ENCODE measurements at regions not wholly inside any gene's neighbourhood (a gene's known extent, or its start where the extent isn't known, plus 50 kb on each side); places are given as distances from the start of the nearest gene placed in this dataset.
"Not testable (repeated sequence)": the region's sequence is repeated elsewhere in the genome, so short reads cannot be mapped to it uniquely, and the experiment has no call there.

DNA sequence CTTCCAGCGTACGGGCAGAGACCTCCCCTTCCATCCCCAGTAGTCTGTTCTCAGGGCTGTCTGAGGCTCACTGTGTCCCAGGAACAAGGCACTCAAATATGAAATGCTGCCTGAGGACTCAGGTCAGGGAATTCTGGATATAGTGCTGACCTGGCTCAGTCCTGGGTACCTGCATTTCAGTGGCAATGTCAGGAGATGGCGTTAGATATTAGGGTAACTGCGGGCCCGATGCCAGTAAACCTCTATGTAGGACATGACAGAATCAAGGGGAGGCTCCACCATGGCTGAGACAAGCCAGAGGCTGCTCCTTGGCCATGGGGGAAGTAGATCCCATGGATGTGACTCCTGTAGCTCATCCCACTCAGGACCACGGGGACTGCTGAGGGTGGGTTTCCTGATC is 131.7 kb downstream of the ZNF280B start:
- CTCF ChIA-PET: not testable (repeated sequence)

DNA sequence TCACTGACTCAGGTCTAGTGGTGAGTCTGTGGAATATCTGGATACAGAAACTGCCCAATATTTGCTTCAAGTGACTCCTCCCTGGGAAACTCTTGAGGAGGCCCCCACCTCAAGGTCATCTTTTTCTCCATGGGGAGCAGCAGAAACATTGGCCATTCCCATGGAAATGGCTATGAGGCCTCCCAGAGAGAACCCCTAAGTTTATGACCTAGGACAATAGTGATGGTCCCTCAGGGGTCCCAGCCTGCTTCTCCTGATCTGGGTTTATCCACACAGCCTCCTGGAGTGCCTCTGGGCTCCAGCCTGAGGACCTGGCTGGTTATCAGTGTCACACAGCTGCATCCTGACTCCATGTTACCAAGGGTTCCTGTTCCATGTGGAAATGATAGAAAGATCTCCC is 131.2 kb downstream of the ZNF280B start:
- Mint-ChIP-seq H3K27ac (no peak overlapping the region), H3K27me3 (ENCODE audit: low read depth) (peaks cover 33% of the 10 kb centered on the region), H3K9me3 (ENCODE audit: insufficient read depth) (no peaks in the 10 kb centered on the region), H3K4me3 (no peak overlapping the region), H3K4me1 (ENCODE audit: low read depth) (peaks cover 3% of the 10 kb centered on the region), H3K36me3 (ENCODE audit: low read depth) (no peaks in the 10 kb centered on the region)
- no peak for DNase-seq
- ChIA-PET CTCF (no interaction called here), POLR2A (no interaction called here)
- no peak for ATAC-seq

More for the DNA sequence above, 131.7 kb downstream of the ZNF280B start:
- POLR2A ChIA-PET; ATAC-seq; DNase-seq; H3K27ac Mint-ChIP-seq; H3K4me3 Mint-ChIP-seq; H3K36me3 Mint-ChIP-seq (ENCODE audit: low read depth); H3K4me1 Mint-ChIP-seq (ENCODE audit: low read depth); H3K9me3 Mint-ChIP-seq (ENCODE audit: insufficient read depth): not testable (repeated sequence)
- H3K27me3 Mint-ChIP-seq (ENCODE audit: low read depth): peaks cover 34% of the 10 kb centered on the region

DNA sequence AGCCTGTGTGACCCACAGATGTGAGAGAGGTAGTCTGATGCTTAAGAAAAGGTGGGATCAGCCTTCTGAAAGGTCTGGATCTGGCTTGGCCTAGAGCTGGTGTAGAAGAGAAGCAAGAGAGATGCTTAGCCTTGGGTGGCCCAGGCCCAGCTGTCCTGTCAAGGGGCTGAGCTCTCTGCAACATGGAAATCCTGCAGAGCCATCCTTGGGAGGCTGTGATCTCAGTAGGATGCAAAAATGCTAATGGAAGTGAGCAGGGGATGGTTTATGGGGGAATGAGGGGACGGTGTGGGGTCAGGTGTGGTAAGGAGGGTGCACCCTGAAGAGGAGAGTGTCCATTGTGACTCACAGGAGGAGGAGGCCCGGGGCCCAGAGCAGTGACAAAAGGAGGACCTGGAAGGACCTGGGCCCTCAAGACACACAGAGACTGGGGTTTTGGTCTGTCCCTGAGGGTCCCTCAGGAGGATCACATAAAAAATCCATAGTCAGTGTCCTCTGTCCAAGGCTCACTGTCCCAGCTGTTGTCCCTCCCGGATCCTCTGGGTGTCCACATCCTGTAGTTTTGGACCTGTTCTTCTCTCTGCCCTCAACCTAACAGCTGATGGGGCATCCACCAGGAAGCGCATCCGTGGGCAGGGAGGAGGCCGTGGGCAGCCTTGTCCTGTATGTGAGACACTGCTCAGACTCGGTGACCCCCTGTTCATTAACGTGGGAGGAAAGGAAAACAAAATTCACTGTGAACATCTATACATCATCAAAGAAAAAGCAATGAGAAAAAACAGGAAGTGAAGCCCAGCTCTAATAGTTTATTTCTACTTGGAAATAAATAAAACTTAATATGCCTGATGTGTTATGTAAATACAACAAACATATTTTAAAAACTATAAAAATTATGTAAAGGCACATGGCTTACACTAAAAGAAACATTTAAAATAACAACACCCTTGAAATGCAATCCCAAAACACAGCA is 129.8 kb downstream of the ZNF280B start:
- CTCF ChIA-PET: interaction anchor here (0.7 to 1.2 kb wide), 3 partner anchors 22 to 44 kb away, joined by 3 to 6 read pairs (median 3); no protein-coding TSS in a partner anchor
- ATAC-seq: no peak

DNA sequence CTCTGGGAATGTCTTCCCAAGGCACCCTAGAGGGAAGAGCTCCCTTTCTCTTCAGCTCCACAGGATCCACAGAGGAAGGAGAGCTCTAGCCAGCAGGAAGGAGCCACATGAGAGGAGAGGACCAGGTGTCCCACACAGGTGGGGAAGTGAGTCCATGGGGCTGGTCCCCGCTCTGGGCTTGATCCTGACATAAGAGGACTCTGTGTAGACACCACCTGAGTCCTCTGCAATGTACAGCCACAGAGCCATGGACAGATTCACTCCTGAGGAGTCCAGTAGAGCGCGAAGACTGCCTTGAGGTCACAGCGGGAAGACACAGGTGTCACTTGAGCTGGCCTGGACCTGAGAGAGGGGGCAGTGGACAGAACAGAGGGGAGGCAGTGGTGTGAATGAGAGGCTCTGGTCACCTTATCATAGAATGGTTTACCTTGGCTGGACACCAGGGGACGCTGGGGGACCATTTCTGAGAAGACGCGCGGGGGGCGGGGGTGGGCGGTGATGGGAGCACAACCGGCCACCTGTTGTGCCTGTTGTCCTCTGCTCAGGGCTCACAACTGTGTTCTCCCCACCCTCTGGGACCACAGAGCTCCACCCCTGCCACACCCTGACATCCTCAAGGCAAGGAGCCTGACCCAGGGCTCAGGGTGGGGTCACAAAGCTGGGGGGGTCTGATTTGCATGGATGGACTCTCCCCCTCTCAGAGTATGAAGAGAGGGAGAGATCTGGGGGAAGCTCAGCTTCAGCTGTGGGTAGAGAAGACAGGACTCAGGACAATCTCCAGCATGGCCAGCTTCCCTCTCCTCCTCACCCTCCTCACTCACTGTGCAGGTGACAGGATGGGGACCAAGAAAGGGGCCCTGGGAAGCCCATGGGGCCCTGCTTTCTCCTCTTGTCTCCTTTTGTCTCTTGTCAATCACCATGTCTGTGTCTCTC is 128.2 kb downstream of the ZNF280B start:
- ChIA-PET CTCF (interaction anchor here (1.0 to 1.2 kb wide), 3 partner anchors 18 to 43 kb away, joined by 3 read pairs; no protein-coding TSS in a partner anchor), POLR2A (no interaction called here)
- Mint-ChIP-seq H3K27ac (no peak overlapping the region), H3K4me1 (ENCODE audit: low read depth) (peaks cover 3% of the 10 kb centered on the region), H3K27me3 (ENCODE audit: low read depth) (peaks cover 36% of the 10 kb centered on the region), H3K9me3 (ENCODE audit: insufficient read depth) (no peaks in the 10 kb centered on the region), H3K4me3 (no peak overlapping the region), H3K36me3 (ENCODE audit: low read depth) (no peaks in the 10 kb centered on the region)
- ATAC-seq (peak; percentile 42), DNase-seq (no peak)

More for the DNA sequence above, 129.8 kb downstream of the ZNF280B start:
- Mint-ChIP-seq H3K9me3 (ENCODE audit: insufficient read depth) (no peaks in the 10 kb centered on the region), H3K4me3 (no peak overlapping the region), H3K27ac (no peak overlapping the region), H3K36me3 (ENCODE audit: low read depth) (no peaks in the 10 kb centered on the region), H3K4me1 (ENCODE audit: low read depth) (peaks cover 3% of the 10 kb centered on the region), H3K27me3 (ENCODE audit: low read depth) (peaks cover 38% of the 10 kb centered on the region)
- POLR2A ChIA-PET: no interaction called here
- no peak for DNase-seq

DNA sequence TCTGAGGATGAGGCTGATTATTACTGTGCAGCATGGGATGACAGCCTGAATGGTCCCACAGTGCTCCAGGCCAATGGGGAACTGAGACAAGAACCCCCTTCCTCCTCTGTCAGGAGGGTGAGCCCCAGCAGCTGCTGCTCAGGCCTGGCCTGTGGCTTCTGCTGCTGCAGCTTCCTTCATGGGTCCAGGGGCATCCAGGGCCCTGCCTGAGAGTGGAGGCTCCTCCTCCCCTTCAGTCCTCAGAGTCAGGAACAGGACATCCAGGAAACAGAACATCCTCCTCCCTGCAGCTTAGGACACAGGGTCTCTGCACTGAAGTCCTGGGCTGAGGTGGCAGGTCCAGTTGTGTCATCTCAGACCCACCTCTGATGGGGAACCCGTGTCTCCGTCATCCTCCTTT is 127.2 kb downstream of the ZNF280B start:
- H3K9me3 Mint-ChIP-seq (ENCODE audit: insufficient read depth); H3K4me1 Mint-ChIP-seq (ENCODE audit: low read depth); DNase-seq; H3K36me3 Mint-ChIP-seq (ENCODE audit: low read depth); H3K27ac Mint-ChIP-seq; ATAC-seq; H3K4me3 Mint-ChIP-seq; POLR2A ChIA-PET: not testable (repeated sequence)
- peaks cover 39% of the 10 kb centered on the region for H3K27me3 Mint-ChIP-seq (ENCODE audit: low read depth)
- CTCF ChIA-PET: interaction anchor here (1.1 kb wide), 1 partner anchor 42 kb away, joined by 3 read pairs; no protein-coding TSS in a partner anchor

DNA sequence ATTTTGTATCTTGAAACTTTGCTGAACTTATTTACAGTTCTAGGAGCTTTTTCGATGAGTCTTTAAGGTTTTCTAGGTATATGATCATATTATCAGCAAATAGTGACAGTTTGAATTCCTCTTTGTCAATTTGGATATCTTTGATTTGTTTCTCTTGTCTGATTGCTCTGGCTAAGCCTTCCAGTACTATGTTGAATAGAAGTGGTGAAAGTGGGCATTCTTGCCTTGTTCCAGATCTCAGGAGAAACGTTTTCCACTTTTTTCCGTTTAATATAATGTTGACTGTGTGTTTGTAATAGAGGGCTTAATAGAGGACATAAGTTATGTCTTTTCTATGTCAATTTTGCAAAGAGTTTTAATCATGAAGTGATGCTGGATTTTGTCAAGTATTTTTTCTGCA is 124.3 kb downstream of the ZNF280B start:
- ATAC-seq (no peak), DNase-seq (no peak)
- H3K36me3 Mint-ChIP-seq (ENCODE audit: low read depth): no peaks in the 10 kb centered on the region
- no peaks in the 10 kb centered on the region for H3K9me3 Mint-ChIP-seq (ENCODE audit: insufficient read depth)
- peaks cover 1% of the 10 kb centered on the region for H3K4me1 Mint-ChIP-seq (ENCODE audit: low read depth)
- ChIA-PET POLR2A (no interaction called here), CTCF (no interaction called here)
- no peak overlapping the region for H3K4me3 Mint-ChIP-seq
- H3K27me3 Mint-ChIP-seq (ENCODE audit: low read depth): peaks cover 36% of the 10 kb centered on the region
- no peak overlapping the region for H3K27ac Mint-ChIP-seq

DNA sequence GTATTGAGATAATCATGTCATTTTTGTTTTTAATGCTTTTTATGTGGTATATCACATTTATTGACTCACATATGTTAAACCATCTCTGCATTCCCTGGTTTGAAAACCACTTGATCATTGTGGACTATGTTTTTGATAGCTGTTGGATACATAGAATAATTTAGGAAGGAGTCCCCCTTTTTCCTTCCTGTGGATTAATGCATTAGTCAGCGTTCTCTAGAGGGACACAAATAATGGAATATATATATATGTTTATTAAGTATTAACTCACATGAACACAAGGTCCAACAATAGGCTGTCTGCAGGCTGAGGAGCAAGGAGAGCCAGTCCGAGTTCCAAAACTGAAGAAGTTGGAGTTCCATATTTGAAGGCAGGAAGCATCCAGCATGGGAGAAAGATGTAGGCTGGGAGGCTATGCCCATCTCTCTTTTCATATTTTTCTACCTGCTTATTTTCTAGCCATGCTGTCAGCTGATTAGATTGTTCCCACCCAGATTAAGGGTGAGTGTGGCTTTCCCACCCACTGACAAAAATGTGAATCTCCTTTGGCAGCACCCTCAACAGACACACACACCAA is 123.8 kb downstream of the ZNF280B start:
- no peak for ATAC-seq
- no peaks in the 10 kb centered on the region for H3K36me3 Mint-ChIP-seq (ENCODE audit: low read depth)
- no peak overlapping the region for H3K27ac Mint-ChIP-seq
- POLR2A ChIA-PET: no interaction called here
- H3K27me3 Mint-ChIP-seq (ENCODE audit: low read depth): peaks cover 35% of the 10 kb centered on the region
- H3K9me3 Mint-ChIP-seq (ENCODE audit: insufficient read depth): no peaks in the 10 kb centered on the region
- peaks cover 1% of the 10 kb centered on the region for H3K4me1 Mint-ChIP-seq (ENCODE audit: low read depth)
- H3K4me3 Mint-ChIP-seq: no peak overlapping the region
- CTCF ChIA-PET: no interaction called here
- no peak for DNase-seq

DNA sequence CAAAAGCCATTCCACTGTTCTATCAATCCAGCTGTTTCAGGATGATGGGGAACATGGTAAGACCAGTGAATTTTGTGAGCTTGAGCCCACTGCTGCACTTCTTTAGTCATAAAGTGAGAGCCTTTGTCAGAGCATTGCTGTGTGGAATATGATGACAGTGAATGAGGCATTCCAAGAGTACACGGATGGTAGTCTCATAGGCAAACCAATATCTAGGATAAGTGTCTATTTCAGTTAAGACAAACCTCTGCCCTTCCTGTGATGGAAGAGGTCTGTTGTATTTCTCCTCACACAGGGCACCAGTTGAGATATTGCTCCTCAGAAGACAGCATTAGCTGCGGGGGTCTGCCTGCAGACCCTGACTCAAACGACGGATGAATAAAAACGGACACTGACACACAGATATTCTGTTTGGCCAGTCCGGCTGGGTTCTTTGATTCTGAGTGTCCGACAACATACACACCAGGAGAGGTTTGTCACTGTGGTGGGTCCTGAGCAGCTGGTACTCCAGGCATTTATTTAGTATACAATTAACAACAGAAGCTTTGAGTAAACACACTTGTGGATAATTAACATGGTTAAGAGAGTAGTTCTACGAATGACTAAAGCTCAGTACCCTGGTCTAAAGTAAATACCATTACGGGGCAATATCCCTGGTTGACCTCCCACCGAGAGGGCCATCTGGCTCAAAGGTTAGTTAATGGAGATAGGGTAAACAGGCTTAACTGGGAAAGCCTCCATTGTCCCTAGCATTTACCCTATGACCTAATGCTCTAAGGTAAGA is 121.7 kb downstream of the ZNF280B start:
- ChIA-PET CTCF (interaction anchor here (1.5 kb wide), 1 partner anchor 36 kb away, joined by 4 read pairs; no protein-coding TSS in a partner anchor), POLR2A (no interaction called here)
- Mint-ChIP-seq H3K9me3 (ENCODE audit: insufficient read depth) (no peaks in the 10 kb centered on the region), H3K27me3 (ENCODE audit: low read depth) (peaks cover 30% of the 10 kb centered on the region), H3K4me1 (ENCODE audit: low read depth) (no peaks in the 10 kb centered on the region), H3K36me3 (ENCODE audit: low read depth) (no peaks in the 10 kb centered on the region), H3K4me3 (no peak overlapping the region), H3K27ac (no peak overlapping the region)
- ATAC-seq (no peak), DNase-seq (no peak)

DNA sequence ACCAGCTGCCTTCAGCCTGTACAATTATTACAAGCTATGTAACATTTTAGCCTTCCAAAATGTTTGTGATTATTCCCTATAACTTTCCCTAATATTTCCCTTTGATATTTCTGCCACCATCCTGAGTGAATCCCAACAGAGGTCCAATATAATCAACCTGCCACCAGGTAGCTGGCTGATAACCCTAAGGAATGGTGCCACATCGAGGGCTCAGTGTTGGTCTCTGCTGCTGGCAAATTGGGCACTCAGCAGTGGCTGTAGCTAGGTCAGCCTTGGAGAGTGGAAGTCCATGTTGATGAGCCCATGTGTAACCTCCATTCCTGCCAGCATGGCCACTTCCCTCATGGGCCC is 121.2 kb downstream of the ZNF280B start:
- Mint-ChIP-seq H3K36me3 (ENCODE audit: low read depth) (no peaks in the 10 kb centered on the region), H3K4me1 (ENCODE audit: low read depth) (no peaks in the 10 kb centered on the region), H3K27ac (no peak overlapping the region), H3K27me3 (ENCODE audit: low read depth) (peaks cover 31% of the 10 kb centered on the region), H3K4me3 (no peak overlapping the region), H3K9me3 (ENCODE audit: insufficient read depth) (no peaks in the 10 kb centered on the region)
- ATAC-seq (no peak), DNase-seq (no peak)
- POLR2A ChIA-PET: no interaction called here
- CTCF ChIA-PET: interaction anchor here (1.5 kb wide), 1 partner anchor 36 kb away, joined by 4 read pairs; no protein-coding TSS in a partner anchor

DNA sequence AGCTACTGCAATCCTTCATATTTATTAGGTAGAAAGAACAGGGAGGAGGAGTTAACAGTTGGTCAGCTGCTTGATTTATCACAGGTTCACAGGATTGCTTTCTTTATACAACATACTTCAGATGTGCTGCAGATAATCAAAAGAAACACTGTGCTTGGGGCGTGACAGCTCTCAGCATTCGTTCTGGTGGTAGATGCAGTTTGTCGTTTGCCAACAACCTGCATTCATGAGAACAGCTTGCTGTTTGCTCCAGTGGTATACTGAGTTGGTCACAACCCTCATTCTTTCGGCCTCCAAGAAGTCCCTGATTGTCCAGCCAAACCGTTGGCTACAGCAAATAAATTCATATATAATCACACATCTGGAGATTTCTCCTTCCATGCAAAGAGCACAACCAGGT is 120.5 kb downstream of the ZNF280B start:
- no peak overlapping the region for H3K27ac Mint-ChIP-seq
- no peak for DNase-seq

DNA sequence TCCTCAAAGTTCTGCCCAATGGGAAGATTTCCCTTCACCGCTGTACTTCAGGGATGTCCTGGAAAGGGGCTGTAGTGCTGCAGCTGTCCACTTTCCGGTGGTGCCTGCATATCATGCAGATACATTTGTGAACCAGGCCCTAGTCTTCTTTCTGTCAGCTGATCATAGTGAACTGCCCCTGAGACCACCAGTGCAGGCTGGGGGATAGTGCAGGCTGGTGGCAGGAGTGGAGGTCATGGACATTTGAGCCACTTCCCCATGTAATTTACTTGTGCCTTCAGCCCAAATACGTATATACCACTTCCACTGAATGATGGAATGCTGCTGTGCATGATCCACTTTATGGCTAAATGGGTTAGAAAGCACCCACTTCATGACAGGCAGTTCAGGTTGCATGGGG is 120.0 kb downstream of the ZNF280B start:
- no peaks in the 10 kb centered on the region for H3K36me3 Mint-ChIP-seq (ENCODE audit: low read depth)
- ATAC-seq (no peak), DNase-seq (no peak)
- H3K4me3 Mint-ChIP-seq: no peak overlapping the region
- no peaks in the 10 kb centered on the region for H3K4me1 Mint-ChIP-seq (ENCODE audit: low read depth)
- no peaks in the 10 kb centered on the region for H3K9me3 Mint-ChIP-seq (ENCODE audit: insufficient read depth)
- POLR2A ChIA-PET: no interaction called here
- CTCF ChIA-PET: no interaction called here
- peaks cover 24% of the 10 kb centered on the region for H3K27me3 Mint-ChIP-seq (ENCODE audit: low read depth)
- H3K27ac Mint-ChIP-seq: no peak overlapping the region

More for the DNA sequence above, 120.5 kb downstream of the ZNF280B start:
- H3K4me3 Mint-ChIP-seq: no peak overlapping the region
- no peak for ATAC-seq
- H3K36me3 Mint-ChIP-seq (ENCODE audit: low read depth): no peaks in the 10 kb centered on the region
- no peaks in the 10 kb centered on the region for H3K9me3 Mint-ChIP-seq (ENCODE audit: insufficient read depth)
- ChIA-PET POLR2A (no interaction called here), CTCF (no interaction called here)
- no peaks in the 10 kb centered on the region for H3K4me1 Mint-ChIP-seq (ENCODE audit: low read depth)
- peaks cover 28% of the 10 kb centered on the region for H3K27me3 Mint-ChIP-seq (ENCODE audit: low read depth)
